Adrenal gland (tissue), 9 donors: ENCODE measurements at regions not wholly inside any gene's neighbourhood (a gene's known extent, or its start where the extent isn't known, plus 50 kb on each side); places are given as distances from the start of the nearest gene placed in this dataset.
A peak's percentile ranks its signal among the peaks of the same experiment; 100 is the strongest.

Experiments
- DNase-seq, 7 donors: peaks; one replicate each; pipeline ENCODE4 v3.0.0-alpha.2; 2019 to 2020
- H3K27ac ChIP-seq, 5 donors: fragments of 200-600 bp; sonication (generic) in 4 of 5; 1 replicate in 3 of 5; 2 replicates in 2 of 5; pipeline versions ENCODE4 v1.5.1 to v1.8.0; 2016 to 2020; ENCODE audit warnings: mild to moderate bottlenecking in 1 of 5
- H3K27me3 ChIP-seq: fragments of 200-600 bp; 2 replicates; pipeline ENCODE4 v1.8.0; 2021
- H3K36me3 ChIP-seq, 2 donors: fragments of 200-600 bp; replicated peaks in 1 of 2; 1 replicate in 1 of 2; 2 replicates in 1 of 2; pipeline versions ENCODE4 v1.5.1 to v1.8.0; 2018 to 2022
- H3K4me1 ChIP-seq, 2 donors: fragments of 200-600 bp; replicated peaks in 1 of 2; 1 replicate in 1 of 2; 2 replicates in 1 of 2; pipeline versions ENCODE4 v1.5.1 to v1.8.0; 2018 to 2021
- H3K4me3 ChIP-seq, 4 donors: fragments of 200-600 bp; sonication (generic) in 3 of 4; one replicate each; pipeline ENCODE4 v1.5.1; 2016 to 2018
- H3K9me3 ChIP-seq, 3 donors: fragments of 200-600 bp; sonication (generic) in 1 of 3; replicated peaks in 1 of 3; 1 replicate in 2 of 3; 2 replicates in 1 of 3; pipeline versions ENCODE4 v1.5.1 to v1.8.0; 2016 to 2021
- CTCF ChIP-seq, 6 experiments: fragments of 450-650 bp in 4 of 6; fragments of 200-600 bp in 2 of 6; sonication (generic) in 1 of 6; IDR thresholded peaks; 1 replicate in 5 of 6; 2 replicates in 1 of 6; pipeline versions ENCODE4 v1.5.1 to v1.8.0; 2016 to 2021; ENCODE audit warnings: antibody characterized with exemption in 6 of 6, mild to moderate bottlenecking in 2 of 6, moderate library complexity in 1 of 6
- POLR2A ChIP-seq, 2 donors: fragments of 450-650 bp; IDR thresholded peaks; one replicate each; pipeline ENCODE4 v1.6.1; 2017; ENCODE audit warnings: antibody characterized with exemption in 2 of 2, mild to moderate bottlenecking in 2 of 2, moderate library complexity in 1 of 2
- WGBS, 4 donors: extraction: QIAGEN DNeasy Blood & Tissue Kit in 2 of 4; methylation state at CpG; one replicate each; pipeline versions ENCODE4 v1.1.5 to v1.1.7; 2013 to 2017; 5-methylcytosine and 5-hydroxymethylcytosine counted together
- intact Hi-C, 2 donors: fragments of 100-400 bp; cut with DNase I; formaldehyde crosslinking; loops; one replicate each; pipeline versions ENCODE4 v1.14.1 to v1.15.0; 2022 to 2023
- donor health status: healthy with polysubstance abuse.
- donor health status: Bipolar disorder and iron deficiency.
- donor health status: DM: yes; HTN: yes; CAD: no.
- donor health status: DM: no; HTN: no; CAD: no.
- donor health status: DM: no; HTN: no; CAD: no.

- intact Hi-C loops, result no loop called here
- Histone ChIP-seq H3K4me3 (no peak overlapping the region), H3K27ac (no peak overlapping the region), H3K4me1 (no peaks in the 10 kb centered on the region), H3K9me3 (no peaks in the 10 kb centered on the region), H3K36me3 (no peaks in the 10 kb centered on the region), H3K27me3 (no peaks in the 10 kb centered on the region)
- no peak for TF ChIP-seq CTCF (IDR thresholded peaks at IDR 0.05)
- TF ChIP-seq POLR2A (IDR thresholded peaks at IDR 0.05), result no peak
- WGBS, 4 donors, result 48 to 55% (median 52%) methylated on average over 8 of the region's 8 CpGs
- no peak for DNase-seq
Measured at GRCh38 chr3:69579306-69580041, 159.8 kb upstream of the MITF start.

DNA sequence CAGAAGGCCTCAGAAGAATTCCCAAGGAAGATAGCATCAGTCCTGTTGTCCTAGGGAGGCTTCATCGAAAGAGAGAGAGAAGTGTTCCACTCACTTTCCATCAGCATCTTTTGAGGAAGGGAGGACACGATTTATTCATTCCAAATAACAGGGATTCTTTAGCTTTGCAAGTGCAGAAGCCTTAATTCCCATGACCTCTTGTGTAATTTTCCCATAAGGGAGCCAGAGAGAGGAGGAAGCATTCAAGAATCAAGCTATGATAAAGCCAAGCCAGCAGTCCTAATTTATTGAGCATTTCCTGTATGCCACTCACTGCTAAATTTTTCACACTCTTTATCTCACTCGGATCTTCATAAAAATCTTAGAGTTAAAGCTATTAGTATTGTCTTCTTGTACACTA, 169.7 kb upstream of the MITF start:
- Histone ChIP-seq H3K4me3 (no peak overlapping the region), H3K36me3 (no peaks in the 10 kb centered on the region), H3K27me3 (no peaks in the 10 kb centered on the region), H3K4me1 (no peaks in the 10 kb centered on the region), H3K27ac (no peak overlapping the region), H3K9me3 (no peaks in the 10 kb centered on the region)
- TF ChIP-seq CTCF (IDR thresholded peaks at IDR 0.05) (no peak), POLR2A (IDR thresholded peaks at IDR 0.05) (no peak)
- WGBS, 4 donors, result 48 to 67% (median 58%) methylated on average over 3 of the region's 3 CpGs
- intact Hi-C loops, result no loop called here
- no peak for DNase-seq

GRCh38 chr3:69568951-69569350, 170.3 kb upstream of the MITF start:
- intact Hi-C loops, result no loop called here
- Histone ChIP-seq H3K36me3 (no peaks in the 10 kb centered on the region), H3K27me3 (no peaks in the 10 kb centered on the region), H3K9me3 (no peaks in the 10 kb centered on the region), H3K4me3 (no peak overlapping the region), H3K27ac (no peak overlapping the region), H3K4me1 (no peaks in the 10 kb centered on the region)
- 72 to 87% (median 82%) methylated on average over 2 of the region's 2 CpGs for WGBS, 4 donors
- no peak for TF ChIP-seq CTCF (IDR thresholded peaks at IDR 0.05)
- TF ChIP-seq POLR2A (IDR thresholded peaks at IDR 0.05), result no peak
- no peak for DNase-seq

- DNase-seq, result peak in 4 of 7 donors; percentile 31 to 49 (median 36)
- no peaks in the 10 kb centered on the region for H3K27me3 ChIP-seq
- no peak overlapping the region for H3K27ac ChIP-seq
- 16 to 32% (median 28%) methylated on average over 2 of the region's 2 CpGs for WGBS, 4 donors
- no peak overlapping the region for H3K4me3 ChIP-seq
- H3K9me3 ChIP-seq, result no peaks in the 10 kb centered on the region
- no peaks in the 10 kb centered on the region for H3K4me1 ChIP-seq
- no peak for TF ChIP-seq CTCF (IDR thresholded peaks at IDR 0.05)
- TF ChIP-seq POLR2A (IDR thresholded peaks at IDR 0.05), result no peak
- H3K36me3 ChIP-seq, result no peaks in the 10 kb centered on the region
- intact Hi-C loops, result no loop called here
Measured at GRCh38 chr3:69568458-69568857, 170.8 kb upstream of the MITF start.
